ENCODE measurements at regions not wholly inside any gene's neighbourhood (a gene's known extent, or its start where the extent isn't known, plus 50 kb on each side); places are given as distances from the start of the nearest gene placed in this dataset.
"Not testable (repeated sequence)": the region's sequence is repeated elsewhere in the genome, so short reads cannot be mapped to it uniquely, and the experiment has no call there.

- DNase-seq: peak; percentile 3
Measured at GRCh38 chr3:25897019-25897418, 107.1 kb downstream of the OXSM start.

GRCh38 chr3:25899352-25900101, 109.6 kb downstream of the OXSM start:
- no peak for DNase-seq

GRCh38 chr3:25900161-25900560, 110.3 kb downstream of the OXSM start:
- DNase-seq: no peak

GRCh38 chr3:25901796-25902195, 111.9 kb downstream of the OXSM start:
- no peak for DNase-seq

GRCh38 chr3:25902586-25902985, 112.7 kb downstream of the OXSM start:
- no peak for DNase-seq

- DNase-seq: no peak
Measured at GRCh38 chr3:25903371-25904129, 113.7 kb downstream of the OXSM start.

GRCh38 chr3:25904206-25904605, 114.3 kb downstream of the OXSM start:
- no peak for DNase-seq

GRCh38 chr3:25906132-25906906, 116.4 kb downstream of the OXSM start:
- no peak for DNase-seq

GRCh38 chr3:25907081-25907480, 117.2 kb downstream of the OXSM start:
- DNase-seq: no peak

GRCh38 chr3:25910105-25910504, 120.2 kb downstream of the OXSM start:
- DNase-seq: no peak

GRCh38 chr3:25910997-25911396, 121.1 kb downstream of the OXSM start:
- DNase-seq: no peak

- DNase-seq: no peak
Measured at GRCh38 chr3:25911525-25912295, 121.8 kb downstream of the OXSM start.

GRCh38 chr3:25913179-25913578, 123.3 kb downstream of the OXSM start:
- no peak for DNase-seq

GRCh38 chr3:25915673-25916072, 125.8 kb downstream of the OXSM start:
- DNase-seq: no peak

- no peak for DNase-seq
Measured at GRCh38 chr3:25916321-25916720, 126.4 kb downstream of the OXSM start.

- not testable (repeated sequence) for DNase-seq
Measured at GRCh38 chr3:25931967-25932366, 142.1 kb downstream of the OXSM start.

- DNase-seq: no peak
Measured at GRCh38 chr3:25938566-25939325, 148.9 kb downstream of the OXSM start.

- no peak for DNase-seq
Measured at GRCh38 chr3:25940935-25941334, 151.0 kb downstream of the OXSM start.

- DNase-seq: no peak
Measured at GRCh38 chr3:25944329-25944728, 154.4 kb downstream of the OXSM start.

- DNase-seq: no peak
Measured at GRCh38 chr3:25945366-25945765, 155.5 kb downstream of the OXSM start.

- no peak for DNase-seq
Measured at GRCh38 chr3:25945836-25946235, 155.9 kb downstream of the OXSM start.

- no peak for DNase-seq
Measured at GRCh38 chr3:25952133-25952532, 162.2 kb downstream of the OXSM start.
